Pons (tissue), 1 donor: ENCODE measurements at regions not wholly inside any gene's neighbourhood (a gene's known extent, or its start where the extent isn't known, plus 50 kb on each side); places are given as distances from the start of the nearest gene placed in this dataset.
"Not testable (repeated sequence)": the region's sequence is repeated elsewhere in the genome, so short reads cannot be mapped to it uniquely, and the experiment has no call there.

Experiments used
- DNase-seq: peaks from one replicate; pipeline ENCODE4 v3.0.0-alpha.2; 2016; ENCODE audit warnings: low spot score

DNA sequence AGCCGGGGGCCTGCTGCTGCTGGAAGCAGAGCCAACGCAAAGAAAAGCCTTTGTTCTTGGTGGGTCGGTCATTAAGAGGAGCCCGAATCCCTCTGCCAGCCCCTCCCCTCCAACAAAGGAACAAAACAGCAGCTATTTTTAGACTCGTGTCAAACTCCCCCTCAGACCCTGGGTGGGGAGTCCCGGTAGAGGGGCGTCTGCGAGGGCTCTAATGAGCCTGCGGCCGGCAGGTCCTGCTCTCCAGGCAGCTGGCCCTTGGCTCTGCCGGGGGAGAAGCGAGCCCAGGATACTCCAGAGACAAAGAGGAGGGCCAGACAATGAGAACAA is 114.0 kb downstream of the LHX2 start:
- DNase-seq, result no peak

DNA sequence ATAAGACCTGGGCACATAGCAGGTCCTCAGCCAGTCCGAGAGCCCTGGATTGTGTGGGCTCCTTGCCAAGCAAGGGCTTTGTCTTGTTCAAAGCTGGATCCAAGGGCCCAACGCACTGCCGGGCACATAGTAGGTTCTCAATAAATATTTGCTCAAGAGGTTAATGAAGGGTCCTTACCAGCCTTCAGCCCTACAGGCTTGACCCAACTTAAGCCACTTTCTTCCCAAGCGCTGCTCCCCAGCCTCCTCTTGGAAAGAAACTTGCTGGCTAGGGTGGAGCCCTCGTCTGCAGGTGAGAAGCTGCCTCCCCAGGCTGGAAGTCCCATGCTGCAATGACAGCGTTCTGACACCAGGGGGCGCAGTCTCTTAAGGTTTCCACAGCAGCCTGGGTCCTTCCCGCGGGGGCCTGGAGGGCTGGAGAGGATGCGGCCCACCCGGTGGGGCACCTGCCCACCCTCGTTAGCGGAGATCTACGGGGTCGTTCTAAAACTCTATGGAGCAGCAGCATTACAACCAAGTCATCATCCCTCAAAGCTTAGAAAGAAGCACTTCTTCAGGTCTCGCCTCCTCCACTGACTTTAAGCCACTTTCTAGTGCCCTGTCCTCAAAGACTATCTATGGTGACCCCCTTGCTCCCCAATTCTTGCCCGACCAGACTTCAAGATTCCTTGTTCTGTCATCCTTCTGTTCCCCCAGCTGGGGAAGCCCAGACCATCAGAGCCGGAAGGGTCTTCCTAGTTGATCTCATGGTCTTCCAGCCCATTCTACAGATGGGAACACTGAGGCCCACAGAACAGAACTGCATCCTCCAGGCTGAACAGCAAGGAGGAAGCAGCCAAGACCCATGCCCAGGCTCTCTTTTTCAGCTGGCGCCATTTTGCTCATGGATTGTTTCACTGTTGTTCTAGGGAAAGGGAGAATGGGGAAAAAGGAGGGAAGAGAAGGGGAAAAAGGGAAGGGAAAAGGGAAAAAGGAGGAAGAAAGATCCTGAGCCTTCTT is 115.4 kb downstream of the LHX2 start:
- DNase-seq, result peak; percentile 51

DNA sequence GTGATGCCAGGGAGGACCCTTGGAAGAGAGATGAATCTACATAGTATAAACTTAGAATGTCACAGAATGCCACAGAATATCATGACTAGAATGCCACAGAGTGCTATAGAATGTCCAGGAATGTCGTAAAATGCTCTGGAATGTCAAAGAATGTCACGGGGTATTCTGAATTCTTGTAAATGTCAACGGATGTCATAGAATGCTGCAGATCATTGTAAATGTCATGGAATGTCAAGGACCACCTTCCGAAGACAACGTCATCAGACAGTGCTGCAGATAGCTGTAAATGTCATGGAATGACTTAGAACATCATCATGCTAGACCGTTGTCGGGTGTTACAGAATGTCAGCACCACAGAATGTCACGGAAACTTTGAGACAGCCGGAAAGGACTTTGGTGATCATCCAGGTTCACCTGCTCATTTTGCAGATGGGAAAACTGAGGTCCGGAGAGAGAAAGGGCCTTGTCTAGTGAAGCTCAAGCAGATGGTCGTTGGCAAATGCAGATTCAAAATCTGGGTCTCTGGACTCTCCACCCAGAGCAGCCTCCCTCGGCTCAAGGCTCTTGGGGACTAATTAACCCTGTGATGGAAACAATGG is 117.1 kb downstream of the LHX2 start:
- no peak for DNase-seq

DNA sequence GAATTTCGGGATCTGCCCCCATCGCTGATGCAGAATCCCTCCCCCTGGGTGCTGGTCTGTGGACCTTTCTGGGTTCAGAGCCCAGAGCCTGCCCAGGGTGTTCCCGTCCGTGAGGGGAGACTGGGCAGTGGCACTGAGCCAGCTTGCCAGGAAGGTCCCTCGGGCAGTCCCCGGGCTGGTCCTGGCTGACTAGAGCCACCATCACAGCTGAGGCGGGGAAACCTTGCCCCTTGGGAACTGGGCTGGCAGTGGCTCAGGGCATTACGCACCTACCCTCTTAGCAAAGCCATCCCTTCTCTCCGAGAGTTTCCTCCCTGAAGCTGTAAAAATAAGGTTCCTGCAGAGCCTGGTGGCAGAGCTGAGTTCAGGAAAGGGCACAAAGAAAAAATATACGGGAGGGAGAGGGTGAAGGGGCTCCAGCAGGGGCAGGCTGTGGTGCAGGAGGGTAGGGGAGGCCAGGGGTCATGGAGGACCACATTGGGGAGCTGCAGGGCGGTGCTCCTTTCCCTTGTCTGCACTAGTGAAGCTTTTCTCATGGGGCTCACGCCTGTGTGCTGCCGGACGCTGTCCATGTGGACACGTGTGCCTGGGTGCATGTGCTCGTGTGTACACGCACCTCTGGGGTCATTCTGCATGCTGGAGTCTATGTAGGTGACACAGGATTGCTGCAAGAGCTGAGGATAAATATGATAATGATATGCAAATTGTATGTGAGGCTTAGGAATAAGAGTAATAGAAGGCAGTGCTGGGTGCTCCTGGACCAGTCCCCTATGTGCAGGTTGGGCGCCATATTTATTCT is 118.9 kb downstream of the LHX2 start:
- DNase-seq, result no peak

DNA sequence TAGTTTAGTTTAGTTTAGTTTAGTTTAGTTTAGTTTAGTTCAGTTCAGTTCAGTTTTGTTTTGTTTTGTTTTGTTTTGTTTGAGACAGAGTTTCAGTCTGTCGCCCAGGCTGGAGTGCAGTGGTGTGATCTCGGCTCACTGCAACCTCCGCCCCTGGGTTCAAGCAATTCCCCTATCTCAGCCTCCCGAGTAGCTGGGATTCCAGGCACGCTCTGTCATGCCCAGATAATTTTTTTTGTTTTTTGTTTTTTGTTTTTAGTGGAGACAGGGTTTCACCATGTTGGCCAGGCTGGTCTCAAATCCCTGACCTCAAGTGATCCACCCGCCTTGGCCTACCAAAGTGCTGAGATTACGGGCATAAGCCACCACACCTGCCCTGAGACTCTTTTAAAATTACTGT is 120.0 kb downstream of the LHX2 start:
- not testable (repeated sequence) for DNase-seq

DNA sequence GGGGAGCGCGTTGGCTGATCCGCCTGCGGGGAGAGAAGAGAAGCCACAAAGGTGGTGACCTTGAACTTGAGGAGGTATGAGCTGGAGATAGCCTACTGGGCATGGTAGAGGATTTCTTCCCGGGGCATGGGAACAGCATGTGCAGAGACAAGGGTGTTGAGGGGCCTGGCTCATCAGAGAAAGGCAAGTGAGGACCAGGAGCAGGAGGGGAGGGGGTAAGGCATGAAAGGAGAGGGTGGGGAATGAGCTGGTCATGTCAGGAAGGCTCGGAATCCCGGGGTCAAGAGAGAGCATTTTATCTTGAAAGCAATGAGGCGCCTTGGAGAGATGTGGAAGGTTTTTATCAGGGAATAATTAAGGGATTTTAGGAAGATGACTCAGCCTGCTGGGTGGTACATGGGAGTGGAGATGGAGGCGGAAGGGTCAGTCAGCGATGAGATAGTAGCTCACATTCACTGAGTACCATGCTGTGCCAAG is 121.1 kb downstream of the LHX2 start:
- no peak for DNase-seq

DNA sequence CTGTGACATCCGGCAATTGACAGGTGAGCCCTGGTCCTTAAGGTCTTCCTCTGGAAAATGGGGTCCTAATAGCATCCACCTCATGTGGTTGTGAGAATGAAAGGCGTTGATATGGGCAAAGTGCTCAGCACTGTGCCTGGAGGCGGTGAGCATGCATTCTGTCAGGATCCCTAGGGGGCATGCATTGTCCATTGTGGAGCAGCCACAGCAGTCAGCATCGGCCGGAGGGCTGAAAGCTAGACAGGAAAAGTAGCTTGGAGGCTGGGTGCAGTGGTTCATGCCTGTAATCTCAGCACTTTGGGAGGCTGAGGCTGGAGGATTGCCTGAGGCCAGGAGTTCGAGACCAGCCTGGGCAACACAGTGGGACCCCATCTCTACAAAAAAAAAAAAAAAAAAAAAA is 122.2 kb downstream of the LHX2 start:
- peak; percentile 59 for DNase-seq

DNA sequence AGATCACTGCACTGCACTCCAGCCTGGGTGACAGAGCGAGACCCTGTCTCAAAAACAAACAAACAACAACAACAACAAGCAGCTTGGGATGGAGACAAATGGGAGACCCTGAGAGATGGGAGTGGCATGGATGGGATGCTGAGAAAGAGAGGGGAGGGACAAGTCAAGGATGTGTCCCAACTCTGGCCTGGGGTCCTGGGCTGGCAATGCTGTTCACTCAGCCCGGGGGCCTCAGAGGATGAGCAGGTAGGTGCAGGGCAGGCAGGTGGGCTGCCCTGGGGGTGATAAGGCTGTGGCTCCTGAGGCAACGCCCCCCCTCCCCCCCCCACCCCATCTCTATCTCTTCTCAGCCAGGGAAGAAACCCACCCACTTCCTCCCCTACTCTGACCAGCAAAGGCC is 123.0 kb downstream of the LHX2 start:
- DNase-seq, result no peak

DNA sequence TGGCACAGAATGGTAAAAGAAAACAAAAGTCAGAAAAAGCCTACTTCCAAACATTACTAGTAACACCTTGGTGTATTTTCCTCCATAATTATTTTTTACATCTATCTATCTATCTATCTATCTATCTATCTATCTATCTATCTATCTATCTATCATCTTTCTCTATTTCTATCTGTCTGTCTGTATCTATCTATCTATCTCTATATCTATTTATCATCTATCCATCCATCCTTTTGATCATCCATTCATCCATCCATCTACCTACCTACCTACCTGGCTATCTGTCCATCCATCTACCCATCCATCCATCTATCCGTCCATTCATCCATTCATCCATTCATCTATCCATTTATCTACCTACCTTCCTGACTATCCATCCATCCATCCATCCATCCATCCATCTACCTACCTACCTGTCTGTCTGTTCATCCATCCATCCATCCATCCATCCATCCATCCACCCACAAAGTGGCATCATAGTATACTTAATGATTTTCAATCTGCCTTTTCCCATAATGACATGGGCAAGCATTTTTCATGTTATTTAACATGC is 121.9 kb upstream of the NEK6 start:
- no peak for DNase-seq

DNA sequence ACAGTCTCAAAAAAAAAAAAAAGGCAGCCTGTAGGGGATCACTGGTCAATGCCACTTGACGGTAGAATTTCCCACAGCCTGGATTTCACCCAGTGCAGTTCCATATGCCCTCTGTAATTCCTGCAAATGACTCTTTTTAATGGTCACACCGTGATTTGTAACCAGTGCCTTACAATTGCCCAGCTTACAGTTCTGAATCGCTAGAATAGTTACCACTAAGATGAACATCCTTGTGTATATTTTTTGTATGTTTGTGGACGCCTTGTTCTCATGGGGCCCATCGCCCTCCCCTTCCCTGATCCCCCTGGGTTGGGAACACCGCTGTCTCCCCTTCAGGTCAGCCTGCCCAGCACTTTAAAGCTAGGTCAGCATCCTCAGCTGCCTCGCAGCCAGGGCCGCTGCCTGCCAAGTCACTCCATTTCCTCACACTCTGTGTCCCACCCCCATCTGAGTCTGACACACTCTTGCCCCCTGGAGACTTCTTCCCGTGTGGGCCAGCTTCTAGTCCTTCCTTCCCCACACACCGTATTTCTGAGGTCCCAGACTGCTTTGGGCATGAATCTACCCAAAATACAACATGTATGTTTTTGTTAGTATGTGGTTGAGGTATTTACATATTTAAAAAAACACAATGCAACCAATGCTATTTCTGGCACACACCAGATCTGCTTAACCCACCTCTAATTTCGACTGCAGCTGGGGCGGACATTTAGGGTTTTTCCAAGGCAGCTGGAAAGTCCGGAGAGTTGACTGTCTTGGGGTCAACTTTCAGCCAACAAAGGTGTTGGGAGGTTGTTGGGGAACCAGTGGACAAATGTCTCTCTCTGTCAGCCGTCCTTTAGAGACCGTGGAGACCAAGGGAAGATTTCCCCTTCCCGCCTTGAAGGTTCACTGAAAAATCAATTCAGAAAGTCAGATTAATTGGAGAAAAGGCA is 120.5 kb upstream of the NEK6 start:
- no peak for DNase-seq

DNA sequence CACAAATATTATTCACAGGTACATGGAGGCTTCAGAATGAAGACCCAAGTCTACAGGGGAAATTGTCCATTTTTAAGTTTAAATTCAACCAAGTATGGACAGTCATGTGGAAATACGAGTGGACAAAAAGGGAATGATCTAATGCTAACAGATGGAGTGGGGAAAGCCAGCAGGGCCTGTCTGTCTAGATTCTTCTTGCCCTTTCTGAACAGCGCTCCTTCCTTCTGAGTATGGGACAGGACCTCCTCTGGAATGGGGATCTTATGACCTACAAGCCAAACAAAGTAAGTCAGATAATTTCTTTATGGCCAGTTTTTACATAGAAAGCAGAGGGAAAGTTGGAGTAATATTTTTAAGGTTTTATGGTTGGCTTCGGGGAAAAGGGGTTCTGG is 119.8 kb upstream of the NEK6 start:
- DNase-seq, result no peak

DNA sequence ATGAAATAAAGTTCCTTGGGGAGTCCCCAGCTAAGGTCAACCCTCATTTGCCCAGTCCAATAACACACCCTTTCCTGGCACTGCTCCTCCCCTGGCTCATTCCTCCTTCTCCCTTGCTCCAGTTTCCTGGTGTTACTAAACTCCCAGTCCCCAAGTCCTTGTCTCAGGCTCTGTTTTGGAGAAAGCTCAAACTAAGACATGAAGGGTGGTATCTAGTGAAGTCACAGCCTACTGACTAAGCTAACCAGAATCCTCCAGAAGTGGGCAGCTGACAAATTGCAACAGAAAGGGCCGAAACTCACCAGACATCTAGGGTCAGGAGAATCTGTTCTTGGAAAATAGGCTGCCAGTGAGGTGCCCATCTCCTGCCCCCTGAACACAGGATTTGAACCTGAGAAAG is 118.7 kb upstream of the NEK6 start:
- DNase-seq, result no peak

DNA sequence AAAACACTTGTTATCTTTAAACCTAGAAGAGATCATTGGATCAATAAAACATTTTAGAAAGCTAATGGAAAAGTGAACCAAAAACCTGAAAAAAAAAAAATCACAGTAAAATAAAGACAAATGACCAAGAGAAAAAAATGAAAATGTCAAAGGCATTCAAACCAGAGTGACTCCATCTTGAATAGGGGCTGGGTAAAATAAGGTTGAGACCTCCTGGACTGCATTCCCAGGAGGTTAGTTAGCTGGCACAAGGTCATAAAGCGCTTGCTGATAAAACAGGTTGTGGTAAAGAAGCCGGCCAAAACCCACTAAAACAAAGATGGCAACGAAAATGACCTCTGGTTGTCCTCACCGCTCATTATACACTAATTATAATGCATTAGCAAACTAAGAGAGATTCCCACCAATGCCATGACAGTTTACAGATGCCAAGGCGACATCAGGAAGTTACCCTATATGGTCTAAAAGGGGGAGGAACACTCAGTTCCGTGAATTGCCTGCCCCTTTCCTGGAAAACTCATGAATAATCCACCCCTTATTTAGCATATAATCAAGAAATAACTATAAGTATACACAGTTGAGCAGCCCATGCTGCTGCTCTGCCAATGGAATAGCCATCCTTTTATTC is 116.7 kb upstream of the NEK6 start:
- DNase-seq, result no peak

DNA sequence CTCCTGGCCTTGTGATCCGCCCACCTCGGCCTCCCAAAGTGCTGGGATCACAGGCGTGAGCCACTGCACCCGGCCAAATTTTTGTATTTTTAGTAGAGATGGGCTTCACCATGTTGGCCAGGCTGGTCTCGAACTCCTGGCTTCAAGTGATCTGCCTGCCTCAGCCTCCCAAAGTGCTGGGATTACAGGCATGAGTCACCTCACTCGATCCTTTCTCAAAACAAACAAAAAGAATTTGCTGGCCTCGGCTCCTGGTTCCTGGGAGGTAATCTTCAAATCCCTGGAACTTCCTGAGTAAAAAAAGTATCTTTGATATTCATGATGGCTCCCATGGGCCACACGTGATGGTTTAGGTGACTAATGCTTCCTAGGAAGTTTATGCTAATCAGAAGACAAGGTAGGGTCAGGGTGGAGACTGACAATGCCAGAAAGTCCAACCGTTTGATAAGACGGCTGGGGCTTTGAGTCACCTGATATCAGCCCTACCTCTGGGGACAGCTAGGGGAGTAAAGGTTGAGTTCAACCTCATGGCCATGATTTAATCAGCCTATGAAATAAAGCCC is 113.1 kb upstream of the NEK6 start:
- DNase-seq, result not testable (repeated sequence)

DNA sequence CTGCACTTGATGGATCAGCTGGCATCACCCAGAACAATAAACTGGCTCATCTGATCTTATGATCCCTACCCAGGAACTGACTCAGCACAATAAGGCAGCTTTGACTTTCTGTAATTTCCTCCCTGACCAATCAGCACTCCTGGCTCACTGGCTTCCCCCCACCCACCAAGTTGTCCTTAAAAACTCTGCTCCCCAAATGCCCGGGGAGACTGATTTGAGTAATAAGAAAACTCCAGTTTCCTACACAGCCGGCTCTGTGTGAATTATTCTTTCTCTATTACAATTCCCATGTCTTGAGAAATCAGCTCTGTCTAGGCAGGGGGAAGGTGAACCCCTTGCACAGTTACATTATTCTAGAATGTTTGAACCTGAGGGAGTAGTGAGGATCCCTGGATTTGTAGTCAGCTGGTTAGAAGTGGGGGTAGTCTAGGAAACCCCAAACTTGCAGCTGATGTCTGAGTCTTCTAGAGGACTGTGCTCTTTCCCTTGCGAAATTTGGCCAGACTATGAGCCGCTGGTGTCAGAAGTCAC is 111.7 kb upstream of the NEK6 start:
- no peak for DNase-seq

DNA sequence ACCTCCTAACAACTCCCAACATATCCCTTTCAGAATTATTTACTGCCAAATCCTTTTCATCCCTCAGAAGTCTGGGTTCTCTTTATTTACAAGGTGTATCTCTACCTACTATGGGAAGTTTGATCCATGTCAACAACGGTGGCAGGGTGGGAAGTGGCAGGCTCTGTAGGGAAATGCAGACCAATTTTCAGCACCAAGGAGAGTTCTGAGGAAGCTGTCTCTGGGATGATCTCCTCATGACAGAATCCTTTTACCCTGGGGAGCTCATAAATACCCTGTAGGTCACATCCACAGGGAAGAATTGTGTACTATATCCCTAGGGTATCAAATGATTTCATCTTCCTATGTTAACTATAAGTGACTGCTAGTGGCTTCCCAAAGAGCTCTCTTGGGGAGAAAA is 107.8 kb upstream of the NEK6 start:
- DNase-seq, result no peak

DNA sequence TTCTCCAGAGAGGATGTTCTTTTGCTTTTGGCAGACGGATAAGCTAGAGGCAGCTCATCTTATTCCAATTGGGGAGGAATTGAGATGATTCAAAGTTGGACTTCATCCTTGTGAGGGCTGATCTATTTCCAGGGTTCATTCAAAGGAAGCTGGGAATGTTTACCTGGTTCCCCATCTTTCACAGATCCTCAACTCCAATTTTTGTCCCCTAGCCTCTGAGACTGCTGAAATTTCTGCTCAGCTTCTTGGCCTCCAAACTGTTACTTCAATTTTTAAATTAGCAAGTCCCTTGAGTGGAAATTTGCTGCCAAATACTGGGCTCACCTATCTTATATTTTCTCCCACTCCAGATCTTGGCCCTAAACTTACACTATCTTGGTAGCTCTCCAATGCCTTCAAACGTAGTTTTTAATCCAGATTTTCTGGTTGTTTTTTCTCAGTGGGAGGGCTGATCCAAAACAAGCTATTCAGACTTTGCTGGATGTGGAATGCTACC is 93.9 kb upstream of the NEK6 start:
- no peak for DNase-seq

DNA sequence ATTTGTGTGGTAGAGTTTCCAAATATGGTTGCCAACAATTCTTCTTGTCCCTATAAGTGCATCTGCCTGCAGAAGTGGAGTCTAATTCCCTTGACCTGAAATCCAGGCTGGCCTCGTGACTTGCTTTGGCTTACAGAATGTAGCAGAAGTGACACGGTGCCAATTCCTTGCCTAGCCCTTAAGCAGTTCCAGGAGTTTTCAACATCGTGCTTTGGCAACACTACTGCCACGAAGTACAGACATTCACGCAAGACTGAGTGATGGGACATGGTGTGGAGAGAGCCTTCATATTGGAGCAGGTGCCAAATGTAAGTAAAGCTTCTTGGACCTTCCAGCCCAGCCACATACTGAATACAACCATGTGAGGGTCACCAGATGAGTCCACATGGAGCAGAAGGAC is 92.9 kb upstream of the NEK6 start:
- peak; percentile 51 for DNase-seq

DNA sequence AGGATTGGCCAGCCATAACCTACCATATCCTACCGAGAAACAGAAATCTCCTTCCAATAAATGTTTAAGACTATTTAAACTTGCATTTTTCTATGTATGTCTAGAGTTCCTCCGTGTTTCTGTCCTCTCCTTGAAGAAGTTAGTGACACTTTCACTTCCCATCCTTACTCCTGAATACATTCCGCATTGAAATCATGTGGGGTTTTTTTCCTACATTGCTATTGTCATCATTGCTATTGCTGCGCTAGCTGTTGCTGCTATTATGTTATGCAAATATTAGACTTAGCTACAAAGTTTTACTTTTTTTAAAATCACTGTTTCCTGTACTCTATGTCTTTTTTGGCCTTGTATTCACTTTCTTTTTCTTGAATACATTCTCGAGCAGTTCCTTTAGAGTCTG is 83.3 kb upstream of the NEK6 start:
- DNase-seq, result peak; percentile 39

DNA sequence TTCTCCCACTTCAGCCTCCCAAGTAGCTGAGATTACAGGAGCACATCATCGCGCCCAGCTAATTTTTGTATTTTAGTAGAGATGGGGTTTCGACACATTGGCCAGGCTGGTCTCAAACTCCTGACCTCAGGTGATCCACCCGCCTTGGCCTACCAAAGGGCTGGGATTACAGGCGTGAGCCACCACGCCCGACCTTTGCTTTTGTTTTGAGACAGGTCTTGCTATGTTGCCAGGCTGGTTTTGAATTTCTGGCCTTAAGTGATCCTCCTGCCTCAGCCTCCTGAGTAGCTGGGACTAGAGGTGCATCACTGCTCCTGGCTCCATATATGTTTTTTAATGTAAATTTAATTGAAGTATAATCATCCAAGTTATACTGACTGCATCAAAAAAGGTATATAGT is 80.2 kb upstream of the NEK6 start:
- DNase-seq, result not testable (repeated sequence)
